ENCODE measurements at regions not wholly inside any gene's neighbourhood (a gene's known extent, or its start where the extent isn't known, plus 50 kb on each side); places are given as distances from the start of the nearest gene placed in this dataset.

- TF ChIP-seq CTCF (IDR thresholded peaks at IDR 0.05; ENCODE audit: borderline replicate concordance, extremely low read depth, low read length, poor library complexity, severe bottlenecking): no peak
- no peak for TF ChIP-seq EZH2 (IDR thresholded peaks at IDR 0.05; ENCODE audit: borderline replicate concordance, low read depth, low read length, severe bottlenecking)
Measured at GRCh38 chr6:170096803-170097504, 193.9 kb downstream of the DLL1 start.

All from DND-41 (cell line).